H1 (cell line): ENCODE measurements at regions not wholly inside any gene's neighbourhood (a gene's known extent, or its start where the extent isn't known, plus 50 kb on each side); places are given as distances from the start of the nearest gene placed in this dataset.

Experiments
- CTCF ChIA-PET: fragments of 300-600 bp; sonication (Branson Sonifier 250); formaldehyde crosslinking; loops from one replicate; lab custom pipeline; 2021; ENCODE audit not compliant: partially characterized antibody; lab: Charles Lee
- POLR2A ChIA-PET: fragments of 300-600 bp; sonication (Branson Sonifier 250); formaldehyde crosslinking; loops from one replicate; lab custom pipeline; 2021; ENCODE audit warnings: inconsistent platforms; ENCODE audit not compliant: partially characterized antibody; lab: Charles Lee
- DNase-seq, 2 experiments: peaks; one replicate each; pipeline versions ENCODE4 v3.0.0 to v3.0.0-alpha.2; 2010 to 2022; ENCODE audit warnings: low spot score in 2 of 2, low read depth in 1 of 2, mixed read lengths in 1 of 2
- FAIRE-seq: peaks from 2 replicates; lab custom pipeline; 2011; peaks lifted over from hg19 to GRCh38; lab: Jason Lieb, UNC
- H2AFZ ChIP-seq: 2 replicates; pipeline ENCODE4 v1.8.1; 2012; ENCODE audit warnings: low read length, inconsistent platforms
- H2AK5ac ChIP-seq: 2 replicates; pipeline ENCODE4 v1.6.1; 2013; ENCODE audit warnings: low read depth, low read length
- H2BK120ac ChIP-seq: replicated peaks from 2 replicates; pipeline ENCODE3; 2013; ENCODE audit warnings: low read depth, low read length, inconsistent platforms
- H2BK12ac ChIP-seq: 2 replicates; pipeline ENCODE4 v1.6.1; 2013; ENCODE audit warnings: low read depth, low read length
- H2BK15ac ChIP-seq: 2 replicates; pipeline ENCODE4 v1.6.1; 2013; ENCODE audit warnings: low read length
- H2BK20ac ChIP-seq: 2 replicates; pipeline ENCODE4 v1.6.1; 2013; ENCODE audit warnings: low read length
- H2BK5ac ChIP-seq: 2 replicates; pipeline ENCODE4 v1.6.1; 2013; ENCODE audit warnings: low read depth, low read length
- H3K14ac ChIP-seq: 2 replicates; pipeline ENCODE4 v1.6.1; 2013; ENCODE audit warnings: inconsistent platforms; ENCODE audit not compliant: insufficient read length
- H3K18ac ChIP-seq: 2 replicates; pipeline ENCODE4 v1.6.1; 2013; ENCODE audit warnings: low read length; ENCODE audit errors: extremely low read depth
- H3K23ac ChIP-seq: 2 replicates; pipeline ENCODE4 v1.6.1; 2013; ENCODE audit warnings: inconsistent platforms; ENCODE audit not compliant: insufficient read length
- H3K23me2 ChIP-seq: 2 replicates; pipeline ENCODE4 v1.6.1; 2013; ENCODE audit warnings: low read depth, low read length
- H3K27ac ChIP-seq: 2 replicates; pipeline ENCODE4 v1.6.1; 2011; ENCODE audit warnings: low read depth, low read length, inconsistent platforms
- H3K27me3 ChIP-seq, 4 experiments: replicated peaks in 1 of 4; 1 replicate in 1 of 4; 2 replicates in 3 of 4; pipeline versions ENCODE4 v1.6.1 to v1.8.1; 2011 to 2013; ENCODE audit warnings: low read length in 3 of 4, mild to moderate bottlenecking in 3 of 4, inconsistent platforms in 2 of 4, mixed read lengths in 2 of 4, moderate library complexity in 1 of 4; ENCODE audit not compliant: control insufficient read depth in 3 of 4, insufficient read depth in 3 of 4; ENCODE audit errors: extremely low read depth in 1 of 4
- H3K36me3 ChIP-seq, 4 experiments: 2 replicates each; pipeline versions ENCODE4 v1.6.1 to v1.8.1; 2011 to 2013; ENCODE audit warnings: mild to moderate bottlenecking in 4 of 4, low read length in 3 of 4, moderate library complexity in 2 of 4, control low read depth in 1 of 4, inconsistent platforms in 1 of 4; ENCODE audit not compliant: insufficient read depth in 4 of 4, control insufficient read depth in 2 of 4
- H3K4ac ChIP-seq: replicated peaks from 2 replicates; pipeline ENCODE3; 2013; ENCODE audit warnings: low read length, low read depth, mixed read lengths, inconsistent platforms; ENCODE audit not compliant: insufficient read length
- H3K4me1 ChIP-seq, 4 experiments: replicated peaks in 1 of 4; 1 replicate in 1 of 4; 2 replicates in 3 of 4; pipeline versions ENCODE4 v1.6.1 to v1.8.1; 2011 to 2013; ENCODE audit warnings: low read length in 3 of 4, inconsistent platforms in 2 of 4, mixed read lengths in 1 of 4; ENCODE audit not compliant: insufficient read depth in 4 of 4, control insufficient read depth in 3 of 4
- H3K4me2 ChIP-seq, 2 experiments: 2 replicates each; pipeline versions ENCODE4 v1.6.1 to v1.8.1; 2011 to 2013; ENCODE audit warnings: low read depth in 2 of 2, low read length in 2 of 2, control low read depth in 1 of 2, inconsistent platforms in 1 of 2, mild to moderate bottlenecking in 1 of 2; ENCODE audit not compliant: insufficient read depth in 1 of 2
- H3K4me3 ChIP-seq, 4 experiments: fragments of 200-600, 300-600 bp in 1 of 4; sonication (generic), shearing (Covaris generic), sonication (Bioruptor Twin) in 1 of 4; 2 replicates each; pipeline versions ENCODE4 v1.5.1 to v1.8.1; 2011 to 2016; ENCODE audit warnings: low read length in 4 of 4, low read depth in 3 of 4, control low read depth in 2 of 4, inconsistent platforms in 2 of 4, mild to moderate bottlenecking in 2 of 4, mixed read lengths in 1 of 4, moderate library complexity in 1 of 4; ENCODE audit not compliant: insufficient read depth in 2 of 4; ENCODE audit errors: extremely low read depth in 1 of 4
- H3K56ac ChIP-seq: replicated peaks from 2 replicates; pipeline ENCODE3; 2013; ENCODE audit warnings: low read depth, mild to moderate bottlenecking, mixed read lengths, low read length, inconsistent platforms; ENCODE audit not compliant: insufficient read length
- H3K79me1 ChIP-seq: 2 replicates; pipeline ENCODE4 v1.6.1; 2013; ENCODE audit warnings: low read depth, low read length, control low read depth
- H3K79me2 ChIP-seq, 2 experiments: 2 replicates each; pipeline versions ENCODE4 v1.6.1 to v1.8.1; 2012 to 2013; ENCODE audit warnings: low read length in 2 of 2, mild to moderate bottlenecking in 2 of 2, inconsistent platforms in 1 of 2; ENCODE audit not compliant: insufficient read depth in 2 of 2, control insufficient read depth in 1 of 2
- H3K9ac ChIP-seq, 4 experiments: replicated peaks in 1 of 4; 1 replicate in 1 of 4; 2 replicates in 3 of 4; pipeline versions ENCODE4 v1.6.1 to v1.8.1; 2011 to 2013; ENCODE audit warnings: low read depth in 3 of 4, low read length in 3 of 4, control low read depth in 2 of 4, mild to moderate bottlenecking in 2 of 4, moderate library complexity in 2 of 4, inconsistent platforms in 1 of 4; ENCODE audit errors: extremely low read depth in 1 of 4
- H3K9me3 ChIP-seq, 2 experiments: 2 replicates each; pipeline versions ENCODE4 v1.6.1 to v1.8.1; 2012 to 2013; ENCODE audit warnings: mild to moderate bottlenecking in 2 of 2, moderate library complexity in 2 of 2, control low read depth in 1 of 2, inconsistent platforms in 1 of 2, low read depth in 1 of 2, low read length in 1 of 2, mixed read lengths in 1 of 2; ENCODE audit not compliant: insufficient read depth in 2 of 2
- H4K20me1 ChIP-seq, 2 experiments: replicated peaks in 1 of 2; 2 replicates each; pipeline versions ENCODE3 to v1.8.1; 2011 to 2013; ENCODE audit warnings: inconsistent platforms in 2 of 2, low read length in 2 of 2, mild to moderate bottlenecking in 1 of 2; ENCODE audit not compliant: insufficient read depth in 2 of 2, control insufficient read depth in 1 of 2
- H4K5ac ChIP-seq: 2 replicates; pipeline ENCODE4 v1.6.1; 2013; ENCODE audit warnings: low read length, low read depth, mixed read lengths, inconsistent platforms; ENCODE audit not compliant: insufficient read length
- H4K8ac ChIP-seq: 2 replicates; pipeline ENCODE4 v1.8.0; 2013; ENCODE audit warnings: mild to moderate bottlenecking, moderate library complexity, low read length, inconsistent platforms; ENCODE audit not compliant: insufficient read depth; ENCODE audit errors: extremely low read depth
- H4K91ac ChIP-seq: replicated peaks from 2 replicates; pipeline ENCODE3; 2013; ENCODE audit warnings: low read length, mixed read lengths, inconsistent platforms; ENCODE audit not compliant: insufficient read length
- CHD1 ChIP-seq: IDR thresholded peaks from 2 replicates; pipeline ENCODE4 v1.6.1; 2012; ENCODE audit warnings: low read depth, low read length, improper control_type of control experiment
- CHD2 ChIP-seq: IDR thresholded peaks from 2 replicates; pipeline ENCODE4 v1.6.1; 2012; ENCODE audit warnings: low read length, improper control_type of control experiment
- GTF2F1 ChIP-seq: IDR thresholded peaks from 2 replicates; pipeline ENCODE4 v1.6.1; 2012; ENCODE audit warnings: low read depth, low read length, improper control_type of control experiment, borderline replicate concordance
- HDAC2 ChIP-seq, 2 experiments: fragments of 300-600 bp in 1 of 2; sonication (generic) in 1 of 2; IDR thresholded peaks; 2 replicates each; pipeline ENCODE4 v1.6.1; 2011 to 2012; ENCODE audit warnings: low read depth in 2 of 2, low read length in 2 of 2, mild to moderate bottlenecking in 2 of 2, moderate library complexity in 2 of 2, borderline replicate concordance in 1 of 2, inconsistent platforms in 1 of 2
- HDAC6 ChIP-seq: IDR thresholded peaks from one replicate; pipeline ENCODE4 v1.7.1; 2012; ENCODE audit warnings: low read depth, mild to moderate bottlenecking, inconsistent platforms, low read length, moderate library complexity
- JUND ChIP-seq: IDR thresholded peaks from 2 replicates; pipeline ENCODE4 v1.6.1; 2011; ENCODE audit warnings: mild to moderate bottlenecking, improper control_type of control experiment, low read length
- KDM1A ChIP-seq: fragments of 200-600, 300-600 bp; sonication (generic); IDR thresholded peaks from 2 replicates; pipeline ENCODE4 v1.7.1; 2016; ENCODE audit warnings: mild to moderate bottlenecking, low read length, borderline replicate concordance
- KDM4A ChIP-seq: IDR thresholded peaks from one replicate; pipeline ENCODE4 v1.7.1; 2012; ENCODE audit warnings: low read depth, mild to moderate bottlenecking, moderate library complexity, low read length, inconsistent platforms; ENCODE audit not compliant: severe bottlenecking
- POLR2A ChIP-seq, 2 experiments: IDR thresholded peaks; 1 replicate in 1 of 2; 2 replicates in 1 of 2; pipeline ENCODE4 v1.6.1; 2011; ENCODE audit warnings: low read depth in 2 of 2, low read length in 2 of 2, mild to moderate bottlenecking in 2 of 2; ENCODE audit errors: control extremely low read depth in 1 of 2
- POU5F1 ChIP-seq: IDR thresholded peaks from 2 replicates; pipeline ENCODE4 v1.6.1; 2011; ENCODE audit warnings: low read depth, mild to moderate bottlenecking, low read length, moderate library complexity
- RBBP5 ChIP-seq: IDR thresholded peaks from 2 replicates; pipeline ENCODE4 v1.7.1; 2012; ENCODE audit warnings: low read depth, mild to moderate bottlenecking, inconsistent platforms, low read length, moderate library complexity, borderline replicate concordance
- RFX5 ChIP-seq: IDR thresholded peaks from 2 replicates; pipeline ENCODE4 v1.6.1; 2011; ENCODE audit warnings: low read depth, low read length, improper control_type of control experiment, borderline replicate concordance
- SIN3A ChIP-seq, 2 experiments: IDR thresholded peaks in 1 of 2; conservative IDR thresholded peaks in 1 of 2; 2 replicates each; pipeline ENCODE4 v1.6.1; 2011 to 2012; ENCODE audit warnings: low read length in 2 of 2, improper control_type of control experiment in 1 of 2, low read depth in 1 of 2, mild to moderate bottlenecking in 1 of 2
- SIRT6 ChIP-seq: IDR thresholded peaks from one replicate; pipeline ENCODE4 v1.7.1; 2012; ENCODE audit warnings: low read length, inconsistent platforms
- TAF7 ChIP-seq: optimal IDR thresholded peaks from 2 replicates; pipeline ENCODE3; 2011; ENCODE audit warnings: low read depth, mild to moderate bottlenecking, inconsistent platforms, low read length, moderate library complexity, borderline replicate concordance
- TEAD4 ChIP-seq: IDR thresholded peaks from 2 replicates; pipeline ENCODE4 v1.6.1; 2012; ENCODE audit warnings: low read depth, low read length, inconsistent platforms, mixed read lengths
- WGBS, 2 experiments: shearing (Covaris generic) in 1 of 2; methylation state at CpG; one replicate each; pipeline versions ENCODE4 v1.1.6 to v1.1.7; 2013 to 2015; ENCODE audit warnings: low lambda C conversion rate in 2 of 2, mixed read lengths in 2 of 2, inconsistent platforms in 1 of 2, low coverage in 1 of 2, missing lambda C conversion rate in 1 of 2; ENCODE audit not compliant: insufficient replicate concordance in 2 of 2, insufficient coverage in 1 of 2, insufficient read length in 1 of 2; ENCODE audit errors: extremely low coverage in 1 of 2, missing lambda C conversion rate in 1 of 2; 5-methylcytosine and 5-hydroxymethylcytosine counted together

DNA sequence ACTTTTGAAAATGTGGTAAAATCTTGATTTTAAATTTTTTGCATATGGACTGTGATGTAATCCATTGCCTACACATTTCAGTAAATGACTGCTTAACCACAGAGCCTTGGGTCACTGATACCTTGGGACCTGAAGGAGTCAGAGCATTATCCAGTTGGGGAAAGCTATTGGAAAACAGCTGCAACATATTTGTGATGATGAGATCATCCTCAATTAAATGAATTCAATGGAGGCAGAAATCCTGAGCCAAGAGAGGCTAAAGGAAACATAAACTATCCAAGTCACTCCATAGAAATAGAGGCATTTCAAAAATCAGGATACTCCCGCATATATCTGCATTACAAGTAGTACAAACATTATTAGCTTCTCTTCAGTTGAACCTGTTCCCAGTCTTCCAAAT is 99.8 kb upstream of the PRMT6 start:
- Histone ChIP-seq H3K4me1 (peaks cover 0 to 7% (median 3%) of the 10 kb centered on the region in 4 experiments; a peak in 2 of 7 replicates), H2BK120ac (no peak overlapping the region), H2BK20ac (no peak overlapping the region), H2AK5ac (no peak overlapping the region), H2BK12ac (no peak overlapping the region), H4K8ac (no peak overlapping the region), H3K23me2 (no peaks in the 10 kb centered on the region), H2BK5ac (no peak overlapping the region), H3K14ac (no peak overlapping the region), H3K4me2 (no peak overlapping the region), H3K27me3 (no peaks in the 10 kb centered on the region), H3K9me3 (no peaks in the 10 kb centered on the region), H4K91ac (no peak overlapping the region), H3K36me3 (no peaks in the 10 kb centered on the region), H4K20me1 (no peaks in the 10 kb centered on the region), H3K23ac (no peak overlapping the region), H3K56ac (no peak overlapping the region), H2AFZ (no peak overlapping the region), H2BK15ac (no peak overlapping the region), H3K18ac (no peak overlapping the region), H3K79me1 (no peaks in the 10 kb centered on the region), H3K27ac (no peak overlapping the region), H4K5ac (no peak overlapping the region), H3K4me3 (no peak overlapping the region), H3K79me2 (no peaks in the 10 kb centered on the region), H3K4ac (no peak overlapping the region), H3K9ac (no peak overlapping the region)
- 90% methylated on average over 1 of the region's 1 CpG; no CpG with 5 or more reads in 1 of the 2 experiments for WGBS, 2 experiments
- ChIA-PET POLR2A (no interaction called here), CTCF (interaction anchor here (1.2 to 1.9 kb wide), 2 partner anchors 8 to 15 kb away, joined by 3 to 7 read pairs; no protein-coding TSS in a partner anchor)
- DNase-seq, result no peak
- FAIRE-seq, result no peak
- no peak for TF ChIP-seq JUND
- no peak for TF ChIP-seq KDM4A
- no peak for TF ChIP-seq SIN3A (conservative IDR thresholded peaks at IDR 0.05 in 1 of 2, IDR thresholded peaks at IDR 0.05 in 1 of 2; ENCODE audit: low read depth in 1 of 2, low read length in 2 of 2)
- no peak for TF ChIP-seq GTF2F1
- TF ChIP-seq RBBP5, result no peak
- no peak for TF ChIP-seq POU5F1
- no peak for TF ChIP-seq KDM1A
- TF ChIP-seq POLR2A (IDR thresholded peaks at IDR 0.05; ENCODE audit: control extremely low read depth in 1 of 2, low read depth in 2 of 2, low read length in 2 of 2), result no peak
- TF ChIP-seq HDAC2 (IDR thresholded peaks at IDR 0.05; ENCODE audit: borderline replicate concordance in 1 of 2, low read depth in 2 of 2, low read length in 2 of 2), result no peak
- no peak for TF ChIP-seq TAF7
- no peak for TF ChIP-seq HDAC6
- no peak for TF ChIP-seq TEAD4
- TF ChIP-seq CHD2, result no peak
- TF ChIP-seq SIRT6, result no peak
- TF ChIP-seq CHD1, result no peak
- no peak for TF ChIP-seq RFX5
